Mucosa of gallbladder (tissue), 1 donor: ENCODE measurements at regions not wholly inside any gene's neighbourhood (a gene's known extent, or its start where the extent isn't known, plus 50 kb on each side); places are given as distances from the start of the nearest gene placed in this dataset.
A peak's percentile ranks its signal among the peaks of the same experiment; 100 is the strongest.
"Not testable (repeated sequence)": the region's sequence is repeated elsewhere in the genome, so short reads cannot be mapped to it uniquely, and the experiment has no call there.

Experiments
- DNase-seq: peaks from one replicate; pipeline ENCODE4 v3.0.0-alpha.2; 2020; ENCODE audit warnings: low spot score
- donor health status: DM: no; HTN: no; CAD: no.

DNA sequence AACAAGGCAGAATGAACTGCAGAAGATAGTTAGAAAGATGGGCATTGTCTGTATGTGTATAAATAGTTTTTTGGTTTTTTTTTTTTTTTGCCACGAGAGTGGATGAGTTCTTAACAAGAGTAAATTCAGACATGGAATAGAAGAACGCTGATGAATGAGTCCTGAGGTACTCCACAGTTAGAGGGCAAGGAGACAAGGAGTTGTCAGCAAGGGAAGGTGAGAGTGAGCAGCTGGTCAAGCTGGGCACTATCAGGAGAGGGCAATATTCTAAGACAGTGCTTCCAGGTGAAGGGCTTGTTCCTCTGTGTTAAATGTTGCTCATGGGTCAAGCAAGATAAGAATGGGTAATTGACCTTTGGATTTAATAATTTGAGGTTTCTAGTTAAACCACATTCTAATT is 138.6 kb upstream of the FAM78B start:
- DNase-seq: no peak

DNA sequence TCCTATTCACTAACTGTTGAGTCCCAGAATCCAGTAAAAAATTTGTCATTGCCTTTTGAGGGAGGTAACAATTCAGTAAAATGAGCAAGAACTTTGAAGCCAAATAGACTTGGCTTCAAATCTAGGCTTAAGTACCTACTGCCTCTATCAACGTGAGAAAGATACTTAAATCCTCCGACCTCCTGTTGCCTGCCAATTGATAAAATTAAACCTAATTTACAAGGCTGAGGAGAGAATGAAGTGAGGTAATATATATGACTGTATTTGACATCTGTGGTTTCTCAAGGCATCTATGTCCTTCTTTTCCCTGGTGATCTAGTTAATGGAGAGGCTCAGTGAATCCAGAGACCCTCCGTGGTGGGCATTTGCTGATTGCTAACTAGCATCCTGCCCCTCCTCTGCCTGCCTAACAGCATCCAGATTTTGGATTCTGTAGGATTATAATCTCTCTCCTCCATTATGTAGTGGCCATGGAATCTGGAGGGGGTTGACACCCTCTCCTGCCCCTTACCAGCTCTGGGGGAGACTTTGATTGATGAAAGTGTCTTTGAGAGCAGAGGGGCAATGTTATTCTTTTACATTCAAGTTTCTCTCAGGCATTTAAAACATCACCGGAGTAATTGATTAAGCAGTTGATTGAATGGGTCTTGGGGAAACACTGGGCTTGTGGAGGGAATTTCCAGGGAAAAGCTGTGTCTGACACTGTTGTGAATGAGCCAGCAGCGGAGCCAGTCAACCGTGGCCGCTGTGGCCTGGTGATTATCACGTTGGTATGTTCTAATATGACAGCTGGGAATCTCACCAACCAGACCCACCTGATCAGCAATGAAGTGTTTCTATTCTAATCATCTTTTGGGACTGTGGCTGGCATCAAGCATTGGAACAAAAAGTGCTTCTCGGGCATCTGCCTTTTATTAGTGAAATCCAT is 140.7 kb upstream of the FAM78B start:
- no peak for DNase-seq

DNA sequence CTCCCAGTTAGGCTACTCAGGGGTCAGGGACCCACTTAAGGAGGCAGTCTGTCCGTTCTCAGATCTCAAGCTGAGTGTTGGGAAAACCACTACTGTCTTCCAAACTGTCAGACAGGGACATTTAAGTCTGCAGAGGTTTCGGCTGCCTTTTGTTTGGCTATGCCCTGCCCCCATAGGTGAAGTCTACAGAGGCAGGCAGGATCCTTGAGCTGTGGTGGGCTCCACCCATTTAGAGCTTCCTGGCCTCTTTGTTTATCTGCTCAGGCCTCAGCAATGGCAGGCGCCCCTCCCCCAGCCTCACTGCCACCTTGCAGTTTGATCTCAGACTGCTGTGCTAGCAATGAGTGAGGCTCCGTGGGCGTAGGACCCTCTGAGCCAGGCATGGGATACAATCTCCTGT is 149.5 kb upstream of the FAM78B start:
- not testable (repeated sequence) for DNase-seq

DNA sequence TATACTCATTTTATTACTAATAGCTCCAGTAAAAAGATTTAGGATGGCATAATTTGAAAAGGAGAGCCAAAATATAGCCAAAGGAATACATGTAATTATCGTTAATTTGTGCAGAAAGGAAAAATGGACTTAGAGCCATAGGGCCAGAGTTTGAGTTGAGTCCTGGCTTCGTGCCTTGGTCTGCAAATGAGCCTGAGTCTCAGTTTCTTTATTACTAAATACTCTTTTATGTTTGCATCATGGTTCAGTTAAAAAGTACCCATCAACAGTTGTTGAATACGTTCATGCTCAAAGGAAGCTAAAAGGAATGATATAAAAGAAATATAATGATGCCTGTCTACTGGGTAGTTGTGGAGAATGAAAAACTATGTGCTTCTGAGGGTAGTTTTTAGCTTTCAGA is 155.7 kb upstream of the FAM78B start:
- no peak for DNase-seq

DNA sequence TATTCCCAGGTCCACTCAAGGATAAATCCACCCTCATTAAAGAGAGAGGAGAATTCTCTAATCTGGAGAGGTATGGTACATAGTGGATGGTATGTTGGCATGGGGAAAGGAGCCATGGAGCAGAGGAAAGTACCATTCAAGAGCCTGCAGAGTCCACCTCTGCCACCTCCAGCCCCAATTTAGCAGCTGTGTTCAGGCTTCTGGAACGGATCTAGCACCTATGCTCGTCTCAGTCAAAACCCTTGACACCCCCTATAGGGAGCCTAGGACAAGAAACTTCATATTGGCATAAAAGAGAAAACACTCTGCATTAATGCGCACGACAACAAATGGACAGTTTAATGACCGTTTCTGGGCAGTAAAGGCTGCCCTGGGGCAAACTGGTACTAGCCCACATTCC is 161.1 kb upstream of the FAM78B start:
- no peak for DNase-seq

DNA sequence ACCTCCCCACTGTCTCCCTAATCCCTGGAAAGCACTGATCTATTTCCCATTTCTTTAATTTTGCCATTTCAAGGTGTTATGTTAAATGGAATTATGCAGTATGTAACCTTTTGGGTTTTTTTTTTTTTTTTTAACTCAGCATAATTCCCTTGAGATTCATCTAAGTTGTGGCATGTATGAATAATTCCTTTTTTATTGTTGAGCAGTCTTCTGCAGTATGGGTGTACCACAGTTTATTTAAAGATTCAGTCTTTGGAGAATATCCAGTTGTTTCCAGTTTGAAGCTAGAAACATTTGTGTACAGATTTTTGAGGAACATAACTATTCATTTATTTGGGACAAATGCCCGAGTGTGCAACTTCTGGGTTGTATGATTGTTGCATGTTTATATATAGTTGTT is 162.2 kb upstream of the FAM78B start:
- DNase-seq: no peak

DNA sequence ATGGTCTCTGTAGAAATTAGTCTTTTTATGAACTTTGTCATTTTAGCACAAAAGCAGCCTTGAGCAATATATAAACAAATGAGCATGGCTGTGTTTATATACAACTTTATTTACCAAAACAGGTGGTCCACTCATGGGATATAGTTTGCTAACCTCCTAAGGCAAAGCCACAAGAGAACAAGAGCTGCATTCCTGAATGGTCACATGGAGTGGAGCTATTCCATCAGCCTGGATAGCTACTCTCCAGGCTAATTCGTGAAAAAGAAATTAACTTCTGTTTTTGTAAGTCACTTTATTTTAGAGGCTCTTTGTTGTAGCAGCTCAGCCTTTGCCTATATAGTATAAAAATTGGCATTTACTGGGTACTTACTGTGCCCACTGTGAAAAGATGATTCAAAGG is 163.3 kb upstream of the FAM78B start:
- DNase-seq: no peak

DNA sequence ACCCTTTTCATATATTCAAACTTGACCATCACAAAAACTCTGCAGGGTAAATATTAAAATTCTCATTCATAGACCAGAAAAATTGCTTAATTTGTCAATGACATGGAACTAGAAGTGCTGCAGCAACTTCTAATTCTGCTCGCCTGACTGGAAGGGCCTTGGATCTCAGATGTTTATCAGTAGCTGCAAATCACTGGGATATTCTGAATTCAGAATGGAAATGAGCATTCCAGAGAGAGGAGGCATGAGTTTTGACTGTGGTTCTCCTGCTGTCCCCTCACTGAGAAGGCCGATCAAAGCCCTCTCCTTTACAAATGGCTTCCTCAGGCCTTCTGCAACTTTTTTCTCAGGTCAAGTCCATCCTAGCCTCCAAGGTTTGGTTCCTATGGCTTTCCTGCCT is 171.3 kb upstream of the FAM78B start:
- no peak for DNase-seq

DNA sequence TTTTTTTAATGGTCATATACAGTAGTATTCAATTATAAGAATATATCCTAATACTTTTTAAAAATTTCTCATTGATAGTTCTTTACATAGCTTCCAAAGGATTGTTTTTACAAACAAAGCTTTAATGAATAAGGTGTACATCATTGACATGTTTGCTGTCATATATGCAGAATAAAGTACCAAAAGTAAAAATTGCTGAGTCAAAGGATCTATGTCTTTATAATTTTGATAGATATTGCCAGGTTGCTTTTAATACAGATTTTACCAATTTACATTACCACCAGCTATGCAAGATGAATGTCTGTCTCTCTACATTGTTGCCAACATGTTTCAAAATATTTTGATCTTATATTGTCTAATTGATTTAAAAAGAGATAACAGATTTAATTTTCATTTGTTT is 173.9 kb upstream of the FAM78B start:
- DNase-seq: no peak

DNA sequence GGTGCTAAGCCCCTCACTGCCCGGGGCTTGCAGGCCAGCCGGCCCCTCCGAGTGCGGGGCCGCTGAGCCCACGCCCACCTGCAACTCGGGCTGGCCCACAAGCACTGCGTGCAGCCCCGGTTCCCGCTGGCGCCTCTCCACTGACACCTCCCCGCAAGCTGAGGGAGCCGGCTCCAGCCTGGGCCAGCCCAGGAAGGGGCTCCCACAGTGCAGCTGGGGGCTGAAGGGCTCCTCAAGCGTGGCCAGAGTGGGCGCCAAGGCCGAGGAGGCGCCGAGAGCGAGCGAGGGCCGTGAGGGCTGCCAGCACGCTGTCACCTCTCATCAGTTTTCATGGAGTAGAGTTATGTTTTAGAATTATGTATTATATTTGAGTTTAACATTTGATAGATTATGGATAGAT is 176.5 kb upstream of the FAM78B start:
- DNase-seq: no peak

DNA sequence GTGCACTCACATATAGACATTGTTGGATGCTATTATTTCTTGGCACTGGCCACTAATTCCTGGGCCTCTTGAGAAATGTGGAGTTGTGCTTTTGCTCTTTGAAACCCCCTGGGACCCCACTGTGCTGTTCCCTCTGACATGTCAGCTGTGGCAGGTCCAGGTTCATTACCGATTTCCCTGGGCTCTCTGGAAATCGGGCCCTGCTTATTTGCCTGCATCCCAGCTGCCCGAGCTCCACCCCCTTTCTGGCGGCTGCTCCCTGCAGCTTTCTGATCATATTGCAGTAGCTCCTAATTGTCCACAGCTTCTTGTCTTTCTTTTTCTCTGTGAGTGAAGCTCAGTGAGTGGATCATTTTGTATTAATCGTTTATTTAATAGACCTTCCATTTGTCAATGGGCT is 183.7 kb upstream of the FAM78B start:
- no peak for DNase-seq

DNA sequence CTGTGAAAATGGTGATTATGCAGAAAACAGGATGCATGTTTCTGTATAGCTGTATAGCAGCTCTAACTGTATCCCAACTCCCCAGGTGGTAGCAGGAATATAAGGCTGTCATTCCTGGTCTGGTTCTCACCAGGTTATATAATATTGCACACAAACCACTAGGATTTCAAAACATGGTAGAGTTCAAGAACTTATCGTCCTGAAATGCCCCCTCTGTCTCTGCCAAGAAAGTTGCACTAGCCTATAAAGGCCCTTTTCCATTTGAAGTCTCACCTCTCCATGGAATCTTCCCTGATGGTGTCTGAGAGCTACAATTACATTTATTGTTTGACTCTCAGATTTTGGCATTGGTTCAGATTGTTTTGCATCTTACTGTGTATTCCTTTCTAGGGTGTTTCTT is 184.9 kb upstream of the FAM78B start:
- DNase-seq: no peak

DNA sequence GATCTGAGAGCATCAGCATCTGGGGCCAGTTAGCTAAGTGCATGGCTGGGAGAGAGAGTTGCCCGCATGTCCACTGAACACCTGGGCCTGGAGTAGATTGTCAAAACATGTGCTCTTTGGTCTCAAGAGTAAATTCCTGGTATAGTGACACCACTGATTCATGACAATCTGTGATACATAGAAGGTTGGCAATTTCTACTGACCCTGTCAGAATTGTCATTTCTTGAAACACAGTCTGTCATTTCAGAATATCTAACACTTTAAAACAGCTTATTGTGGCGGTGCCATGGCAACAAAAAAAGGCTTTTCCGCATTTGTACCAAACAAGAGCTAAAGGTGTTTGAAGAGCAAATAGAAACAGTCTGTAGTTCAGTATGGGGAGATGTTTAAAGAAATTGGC is 186.4 kb upstream of the FAM78B start:
- DNase-seq: no peak

DNA sequence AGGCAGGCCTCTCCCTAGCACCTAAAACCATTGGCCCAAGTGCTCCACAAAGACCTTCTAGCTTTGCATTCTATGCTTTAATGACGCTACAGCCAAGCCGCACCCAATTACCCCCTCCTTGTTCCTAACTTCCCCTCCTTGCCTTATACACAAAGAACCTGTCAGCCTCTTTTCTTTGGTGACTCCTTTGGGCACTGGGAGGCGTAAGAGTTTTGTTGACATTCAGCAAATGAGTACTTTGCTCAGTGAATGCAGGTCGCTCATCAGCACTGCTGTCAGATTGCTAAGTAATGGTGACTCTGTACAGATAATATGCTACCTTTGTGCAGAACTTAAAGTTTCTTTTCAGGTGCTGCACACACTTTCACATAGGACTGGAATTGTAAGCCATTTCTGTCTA is 187.6 kb upstream of the FAM78B start:
- DNase-seq: peak; percentile 16

DNA sequence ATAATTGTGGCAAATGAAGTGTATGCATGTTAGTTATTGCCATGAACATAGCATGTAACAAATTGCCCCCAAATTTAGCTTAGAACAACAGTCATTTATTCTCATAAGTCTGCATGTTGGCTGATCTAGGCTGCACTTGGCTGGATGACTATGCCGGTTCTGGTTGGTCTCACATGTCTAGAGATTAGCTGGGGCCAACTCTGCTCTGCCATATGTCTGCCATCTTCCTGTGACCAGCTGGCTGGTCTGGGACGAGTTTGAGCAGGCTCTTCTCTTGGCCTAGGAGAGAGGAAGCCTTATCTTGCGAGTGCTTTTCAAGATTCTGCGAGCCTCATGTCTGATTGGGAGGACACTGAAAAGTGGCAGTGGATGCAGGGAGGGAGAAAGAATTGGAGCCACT is 198.3 kb upstream of the FAM78B start:
- DNase-seq: no peak

DNA sequence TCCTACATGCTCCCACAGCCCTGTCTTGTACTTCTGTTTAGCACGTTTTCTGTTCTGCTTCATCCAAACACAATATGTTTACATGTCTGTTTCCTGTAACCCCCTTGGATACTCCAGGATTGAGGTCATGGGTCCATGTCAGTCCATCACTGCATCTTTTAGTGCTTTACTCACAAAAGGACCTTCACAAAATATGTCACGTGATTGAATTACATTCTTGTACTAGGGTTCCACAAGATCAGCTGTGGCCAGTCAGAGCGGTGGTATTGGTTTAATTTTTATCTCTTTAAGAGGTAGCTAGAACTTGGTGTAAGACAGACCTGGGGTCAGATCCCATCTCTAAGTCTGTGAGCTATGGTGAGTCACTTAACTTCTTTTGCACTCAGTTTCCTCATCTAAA is 201.2 kb upstream of the FAM78B start:
- DNase-seq: no peak

DNA sequence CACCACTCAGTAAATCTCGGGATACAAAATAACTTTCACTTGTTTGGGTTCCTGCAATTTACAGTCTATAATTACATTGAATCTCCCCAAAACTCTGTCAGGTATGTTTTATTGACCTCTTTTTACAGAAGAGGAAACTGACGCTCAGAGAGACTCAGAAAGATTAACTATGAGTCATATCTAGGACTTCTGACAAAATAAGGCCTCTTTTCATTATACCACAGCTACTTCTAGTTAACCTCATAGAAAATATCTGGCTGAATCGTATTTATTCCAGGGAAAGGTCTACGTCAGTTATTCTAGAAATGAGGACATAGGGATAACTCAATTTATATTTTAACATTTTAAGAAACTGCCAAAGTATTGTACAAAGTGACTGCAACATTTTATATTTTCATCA is 211.1 kb upstream of the FAM78B start:
- no peak for DNase-seq

DNA sequence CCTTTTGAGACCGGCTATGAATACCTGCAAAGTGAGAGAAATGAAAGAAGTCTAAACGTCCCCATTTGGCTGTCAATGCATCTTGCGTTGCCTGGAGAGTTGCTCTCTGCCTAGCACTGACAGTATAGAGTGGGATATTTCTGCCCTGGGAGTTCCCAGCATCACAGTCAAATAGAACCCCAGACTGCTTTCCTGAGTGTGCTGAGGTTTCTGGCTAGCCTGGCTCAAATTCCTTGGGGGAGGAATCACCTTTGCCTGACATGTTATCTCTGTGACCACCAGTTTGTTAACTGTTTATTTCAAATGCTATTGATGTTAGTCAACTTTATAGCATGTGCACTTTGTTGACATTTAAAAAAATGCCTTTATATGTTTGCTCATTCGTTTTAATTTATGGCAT is 212.0 kb upstream of the FAM78B start:
- DNase-seq: no peak

DNA sequence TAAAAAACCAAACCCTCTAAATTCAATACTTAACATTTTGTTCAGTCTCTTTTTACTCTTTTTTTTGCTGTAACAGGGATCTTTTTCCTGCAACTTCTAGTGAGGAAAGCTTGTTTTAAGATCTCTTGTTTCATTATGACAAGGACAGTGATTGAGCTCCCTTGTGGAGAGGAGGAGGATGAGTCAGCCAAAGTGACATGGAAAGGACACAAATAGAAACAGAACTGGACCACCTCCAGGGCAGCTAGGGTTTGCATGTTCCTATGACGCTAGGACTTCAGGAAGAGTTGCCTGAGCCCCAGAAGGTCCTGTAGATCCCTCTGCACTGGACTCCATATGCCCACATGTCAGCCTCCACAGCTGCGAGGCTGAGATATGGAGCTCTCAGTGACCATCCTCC is 212.6 kb upstream of the FAM78B start:
- DNase-seq: no peak

DNA sequence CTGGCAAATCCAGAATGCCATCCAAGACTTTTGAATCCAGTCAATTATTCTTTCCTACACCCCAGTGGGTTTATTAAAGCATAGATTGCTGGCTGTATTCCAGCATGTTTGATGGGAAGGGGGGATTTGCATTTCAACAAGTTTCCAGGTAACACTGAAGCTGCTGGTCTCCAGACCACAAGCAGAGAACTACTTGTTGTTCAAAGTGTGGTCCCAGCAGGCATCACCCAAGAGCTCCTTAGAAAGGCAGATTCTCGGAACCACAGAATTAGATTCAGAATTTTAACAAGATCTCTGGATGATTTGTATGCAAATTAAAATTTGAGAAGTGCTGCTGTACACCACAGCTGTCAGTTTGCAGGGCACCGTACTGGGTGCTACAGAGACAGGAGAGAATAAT is 216.3 kb upstream of the FAM78B start:
- no peak for DNase-seq

DNA sequence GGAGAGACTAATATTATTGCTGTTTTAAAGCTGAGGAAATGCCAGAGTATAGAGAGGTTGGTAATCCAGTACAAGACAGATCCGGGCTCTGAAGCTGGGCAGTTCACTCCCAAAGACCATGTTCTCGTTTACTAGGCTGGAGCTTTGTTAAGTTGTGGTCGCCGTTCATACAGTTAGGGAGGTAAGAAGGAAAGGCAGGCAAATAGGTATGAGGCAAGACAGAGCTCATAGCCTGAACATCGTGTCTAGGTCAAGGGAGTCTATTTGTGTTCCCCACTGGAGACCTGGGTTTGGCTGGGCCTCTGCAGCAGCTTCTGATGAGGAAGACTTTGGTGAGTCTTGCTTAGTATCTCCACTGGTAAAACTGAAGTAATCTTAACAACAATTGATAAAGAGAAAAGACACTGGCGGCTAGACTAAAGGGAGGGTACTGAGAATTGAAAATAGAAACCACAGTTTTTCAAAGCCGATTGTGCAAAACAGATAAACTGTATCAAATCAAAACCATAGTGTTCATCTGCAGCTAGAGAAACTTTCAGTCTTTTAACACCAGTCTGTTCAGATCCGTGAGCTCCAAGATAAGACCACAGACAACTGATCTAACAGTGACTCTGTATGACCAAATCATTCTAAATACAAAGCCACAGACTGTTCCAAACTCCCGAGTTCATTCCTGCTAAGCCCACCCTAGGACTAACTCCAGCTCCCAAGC is 217.0 kb upstream of the FAM78B start:
- DNase-seq: no peak

DNA sequence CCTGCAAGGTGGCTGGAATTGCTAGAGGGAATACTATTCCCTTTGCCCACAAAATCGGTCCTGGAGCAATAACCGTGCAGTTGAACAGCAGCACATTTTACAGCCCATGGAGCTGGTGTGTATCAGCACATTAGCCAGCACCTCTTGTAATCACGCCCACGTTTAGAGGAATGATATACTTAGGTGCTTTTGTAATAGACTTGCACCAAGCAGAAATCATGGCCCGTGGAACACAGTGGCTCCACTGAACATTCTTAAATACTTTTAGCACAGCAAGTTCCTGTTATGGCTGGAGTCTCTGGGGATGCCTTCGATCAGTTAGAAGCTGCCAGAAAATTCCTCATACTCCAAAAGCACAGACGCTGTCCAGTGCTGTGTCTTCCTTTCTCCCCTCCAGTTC is 218.1 kb upstream of the FAM78B start:
- no peak for DNase-seq

DNA sequence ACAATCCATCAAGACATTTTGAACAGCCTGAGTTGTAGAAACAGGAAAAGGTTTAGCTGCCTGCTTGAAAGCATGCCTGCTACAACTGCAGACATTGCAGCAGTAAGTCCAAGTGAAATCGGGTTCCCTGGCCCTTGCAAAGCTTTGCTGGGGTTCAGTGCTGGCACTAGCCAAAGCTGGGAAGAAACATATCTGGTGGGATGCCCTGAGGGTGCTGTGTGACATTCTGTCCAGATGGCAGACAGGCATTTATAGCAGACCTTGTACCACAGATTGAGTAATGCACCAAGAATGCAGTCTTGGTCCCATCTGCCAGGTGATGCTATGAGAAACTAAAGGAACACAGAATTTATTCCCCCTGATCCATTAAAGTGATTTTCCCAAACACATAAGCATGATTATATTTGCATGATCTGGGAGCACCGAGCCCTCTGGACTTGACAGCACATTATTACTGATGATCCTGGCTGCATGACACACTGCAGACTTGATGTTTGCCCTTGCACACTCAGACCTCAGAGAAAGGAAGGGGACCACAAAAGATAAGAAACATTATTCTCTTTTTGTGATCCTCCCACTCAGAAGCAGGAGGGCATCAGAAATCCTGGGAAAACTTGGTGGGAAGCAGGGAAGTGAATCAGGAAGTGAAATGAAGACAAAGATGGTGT is 223.7 kb upstream of the FAM78B start:
- no peak for DNase-seq
